B cell (primary cell): ENCODE measurements at regions not wholly inside any gene's neighbourhood (a gene's known extent, or its start where the extent isn't known, plus 50 kb on each side); places are given as distances from the start of the nearest gene placed in this dataset.

ENCODE experiments used
- CTCF ChIP-seq: fragments of 200-600 bp; IDR thresholded peaks from one replicate; pipeline ENCODE4 v1.8.0; 2022; ENCODE audit warnings: antibody characterized with exemption, mild to moderate bottlenecking
- EZH2 ChIP-seq: IDR thresholded peaks from 2 replicates; pipeline ENCODE4 v1.6.1; 2012; ENCODE audit warnings: borderline replicate concordance, low read depth, mild to moderate bottlenecking, moderate library complexity, low read length; ENCODE audit not compliant: insufficient read depth, poor library complexity, severe bottlenecking

GRCh38 chr2:5510082-5510481 lies 182.1 kb upstream of the SOX11 start:
- TF ChIP-seq CTCF = no peak
- no peak for TF ChIP-seq EZH2
